Upper lobe of right lung (tissue), 1 donor: ENCODE measurements at regions not wholly inside any gene's neighbourhood (a gene's known extent, or its start where the extent isn't known, plus 50 kb on each side); places are given as distances from the start of the nearest gene placed in this dataset.

Experiments
- ATAC-seq: fragments of 200-7000 bp; cut with Tn5 transposase; one replicate; pipeline ENCODE4 v1.9.1; 2020; ENCODE audit warnings: mild to moderate bottlenecking, moderate library complexity
- DNase-seq: peaks from one replicate; pipeline ENCODE4 v3.0.0-alpha.2; 2020
- H3K27ac ChIP-seq: fragments of 200-600 bp; one replicate; pipeline ENCODE4 v1.8.0; 2022
- H3K27me3 ChIP-seq: fragments of 200-600 bp; one replicate; pipeline ENCODE4 v1.8.0; 2022; ENCODE audit warnings: mild to moderate bottlenecking
- H3K36me3 ChIP-seq: fragments of 200-600 bp; one replicate; pipeline ENCODE4 v1.8.0; 2022
- H3K4me1 ChIP-seq: fragments of 200-600 bp; one replicate; pipeline ENCODE4 v1.8.0; 2022
- H3K4me3 ChIP-seq: fragments of 200-600 bp; one replicate; pipeline ENCODE4 v1.8.0; 2022; ENCODE audit warnings: mild to moderate bottlenecking
- H3K9me3 ChIP-seq: fragments of 200-600 bp; one replicate; pipeline ENCODE4 v1.8.0; 2022
- intact Hi-C: fragments of 100-400 bp; cut with DNase I; formaldehyde crosslinking; loops from one replicate; pipeline ENCODE4 v1.11.0; 2022
- TF ChIP-seq, protein P1 (sequence below): fragments of 200-600 bp; IDR thresholded peaks from one replicate; pipeline ENCODE4 v1.8.0; 2022; ENCODE audit warnings: antibody characterized with exemption
- donor health status: DM: no; HTN: yes; CAD: no; lungs with severe emphysema.

DNA sequence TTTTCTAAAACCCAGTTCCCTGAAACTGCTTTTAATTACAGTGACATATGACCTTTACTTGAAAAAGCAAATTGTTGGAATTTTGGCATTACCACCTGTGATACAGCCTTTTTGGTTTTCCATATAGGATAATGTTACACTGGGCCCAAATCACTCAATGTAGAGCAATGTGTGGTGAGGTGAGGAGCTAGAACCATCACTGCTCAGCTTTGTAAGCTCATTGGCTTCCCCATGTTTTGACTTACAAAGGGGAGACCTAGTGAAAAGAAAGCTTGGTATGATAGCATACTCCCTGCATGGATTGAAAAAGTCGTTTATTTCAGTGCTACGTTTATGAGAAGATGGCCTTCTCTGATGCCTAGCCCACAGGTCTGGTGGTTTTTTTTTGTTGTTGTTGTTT, 470.4 kb upstream of the EPHA7 start:
- intact Hi-C loops, result no loop called here
- DNase-seq (no peak), ATAC-seq (no peak)
- H3K27me3 ChIP-seq, result no peaks in the 10 kb centered on the region
- no peak overlapping the region for H3K27ac ChIP-seq
- H3K9me3 ChIP-seq, result no peaks in the 10 kb centered on the region
- H3K36me3 ChIP-seq, result no peaks in the 10 kb centered on the region
- H3K4me3 ChIP-seq, result no peak overlapping the region
- TF ChIP-seq, protein P1, sequence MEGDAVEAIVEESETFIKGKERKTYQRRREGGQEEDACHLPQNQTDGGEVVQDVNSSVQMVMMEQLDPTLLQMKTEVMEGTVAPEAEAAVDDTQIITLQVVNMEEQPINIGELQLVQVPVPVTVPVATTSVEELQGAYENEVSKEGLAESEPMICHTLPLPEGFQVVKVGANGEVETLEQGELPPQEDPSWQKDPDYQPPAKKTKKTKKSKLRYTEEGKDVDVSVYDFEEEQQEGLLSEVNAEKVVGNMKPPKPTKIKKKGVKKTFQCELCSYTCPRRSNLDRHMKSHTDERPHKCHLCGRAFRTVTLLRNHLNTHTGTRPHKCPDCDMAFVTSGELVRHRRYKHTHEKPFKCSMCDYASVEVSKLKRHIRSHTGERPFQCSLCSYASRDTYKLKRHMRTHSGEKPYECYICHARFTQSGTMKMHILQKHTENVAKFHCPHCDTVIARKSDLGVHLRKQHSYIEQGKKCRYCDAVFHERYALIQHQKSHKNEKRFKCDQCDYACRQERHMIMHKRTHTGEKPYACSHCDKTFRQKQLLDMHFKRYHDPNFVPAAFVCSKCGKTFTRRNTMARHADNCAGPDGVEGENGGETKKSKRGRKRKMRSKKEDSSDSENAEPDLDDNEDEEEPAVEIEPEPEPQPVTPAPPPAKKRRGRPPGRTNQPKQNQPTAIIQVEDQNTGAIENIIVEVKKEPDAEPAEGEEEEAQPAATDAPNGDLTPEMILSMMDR, result no peak
- H3K4me1 ChIP-seq, result no peaks in the 10 kb centered on the region

DNA sequence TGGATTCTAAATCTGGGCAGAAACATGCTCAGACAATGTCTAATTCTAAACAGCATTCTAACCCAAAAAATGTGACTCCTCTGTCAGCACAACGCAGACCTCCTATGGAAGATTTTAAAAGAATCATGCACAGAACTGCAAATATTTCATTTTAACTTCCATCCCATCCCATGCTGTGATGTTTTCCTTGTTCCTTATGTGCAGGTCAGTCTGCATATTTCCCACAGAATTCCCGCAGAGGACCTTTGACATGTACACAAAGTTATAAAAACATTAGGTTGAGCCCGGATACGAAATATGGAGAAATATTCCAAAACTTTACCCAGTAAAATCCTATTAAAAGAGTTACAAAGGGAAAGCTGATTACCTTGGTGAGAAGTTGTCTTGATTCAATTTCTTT, 467.1 kb upstream of the EPHA7 start:
- TF ChIP-seq, protein P1, result no peak
- DNase-seq (no peak), ATAC-seq (no peak)
- Histone ChIP-seq H3K9me3 (no peaks in the 10 kb centered on the region), H3K27me3 (no peaks in the 10 kb centered on the region), H3K27ac (no peak overlapping the region), H3K36me3 (no peaks in the 10 kb centered on the region), H3K4me1 (no peaks in the 10 kb centered on the region), H3K4me3 (no peak overlapping the region)
- intact Hi-C loops, result no loop called here

DNA sequence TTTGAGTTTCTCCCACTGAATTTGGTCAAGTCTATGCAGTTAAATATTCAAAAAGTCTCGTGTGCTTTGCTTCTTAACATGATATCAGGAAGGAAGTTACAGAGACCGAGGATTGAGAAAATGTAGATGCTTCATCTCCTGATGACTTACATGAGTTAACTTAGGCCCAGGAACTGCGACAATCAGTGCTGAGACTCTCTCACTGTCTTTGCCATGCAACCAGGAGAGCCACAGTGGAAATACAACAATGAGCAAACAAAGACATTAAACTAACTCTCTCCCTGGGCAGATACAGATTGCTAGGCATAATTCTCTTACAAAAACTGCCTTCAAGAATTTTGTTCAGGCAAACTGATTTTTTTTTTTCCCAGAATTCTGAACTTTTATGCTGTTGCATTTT, 440.6 kb upstream of the EPHA7 start:
- TF ChIP-seq, protein P1, result no peak
- DNase-seq (no peak), ATAC-seq (no peak)
- Histone ChIP-seq H3K36me3 (no peaks in the 10 kb centered on the region), H3K4me1 (no peaks in the 10 kb centered on the region), H3K27ac (no peak overlapping the region), H3K4me3 (no peak overlapping the region), H3K27me3 (no peaks in the 10 kb centered on the region), H3K9me3 (no peaks in the 10 kb centered on the region)
- intact Hi-C loops, result no loop called here

DNA sequence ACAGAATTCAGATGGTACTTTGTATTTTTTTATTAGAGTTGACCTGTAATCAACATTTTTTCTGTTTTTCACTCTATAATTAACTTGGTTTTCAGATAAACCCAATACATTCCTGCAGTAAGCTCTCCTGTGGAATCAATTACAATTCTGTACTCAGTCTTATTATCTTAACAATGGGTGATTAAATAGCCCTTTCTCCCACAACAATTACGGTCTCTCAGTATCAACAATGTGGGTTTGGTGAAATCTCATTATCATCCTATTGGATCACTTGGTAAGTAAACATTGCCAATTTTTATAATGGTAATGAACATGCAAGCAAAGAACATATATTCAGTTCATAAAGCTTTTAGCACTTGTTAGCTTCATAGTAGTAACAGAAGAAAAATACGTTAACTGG, 438.9 kb upstream of the EPHA7 start:
- ATAC-seq (no peak), DNase-seq (no peak)
- no peaks in the 10 kb centered on the region for H3K9me3 ChIP-seq
- H3K4me1 ChIP-seq, result no peaks in the 10 kb centered on the region
- no peaks in the 10 kb centered on the region for H3K27me3 ChIP-seq
- no peaks in the 10 kb centered on the region for H3K36me3 ChIP-seq
- intact Hi-C loops, result no loop called here
- TF ChIP-seq, protein P1, result no peak
- no peak overlapping the region for H3K27ac ChIP-seq
- no peak overlapping the region for H3K4me3 ChIP-seq

DNA sequence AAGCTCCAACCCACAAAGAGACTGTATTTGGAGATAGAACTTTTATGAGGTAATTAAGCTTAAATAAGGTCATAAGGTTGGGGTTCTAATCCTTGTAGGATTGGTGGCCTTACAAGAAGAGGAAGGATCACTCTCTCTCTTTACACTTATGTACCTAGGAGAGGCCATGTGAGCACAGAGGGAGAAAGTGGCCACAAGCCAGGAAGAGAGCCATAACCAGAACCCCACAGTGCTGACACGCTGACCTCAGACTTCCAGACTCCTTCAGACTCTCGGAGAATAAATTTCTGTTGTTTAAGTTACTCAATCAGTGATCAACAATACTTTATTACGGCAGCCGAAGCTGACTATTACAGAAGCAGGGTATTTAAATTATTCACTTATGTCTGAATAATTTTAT, 430.5 kb upstream of the EPHA7 start:
- no peak overlapping the region for H3K27ac ChIP-seq
- intact Hi-C loops, result no loop called here
- no peaks in the 10 kb centered on the region for H3K4me1 ChIP-seq
- ATAC-seq, result no peak
- no peaks in the 10 kb centered on the region for H3K9me3 ChIP-seq
- no peaks in the 10 kb centered on the region for H3K27me3 ChIP-seq
- H3K4me3 ChIP-seq, result no peak overlapping the region
- DNase-seq, result no peak
- TF ChIP-seq, protein P1, result no peak
- H3K36me3 ChIP-seq, result no peaks in the 10 kb centered on the region

DNA sequence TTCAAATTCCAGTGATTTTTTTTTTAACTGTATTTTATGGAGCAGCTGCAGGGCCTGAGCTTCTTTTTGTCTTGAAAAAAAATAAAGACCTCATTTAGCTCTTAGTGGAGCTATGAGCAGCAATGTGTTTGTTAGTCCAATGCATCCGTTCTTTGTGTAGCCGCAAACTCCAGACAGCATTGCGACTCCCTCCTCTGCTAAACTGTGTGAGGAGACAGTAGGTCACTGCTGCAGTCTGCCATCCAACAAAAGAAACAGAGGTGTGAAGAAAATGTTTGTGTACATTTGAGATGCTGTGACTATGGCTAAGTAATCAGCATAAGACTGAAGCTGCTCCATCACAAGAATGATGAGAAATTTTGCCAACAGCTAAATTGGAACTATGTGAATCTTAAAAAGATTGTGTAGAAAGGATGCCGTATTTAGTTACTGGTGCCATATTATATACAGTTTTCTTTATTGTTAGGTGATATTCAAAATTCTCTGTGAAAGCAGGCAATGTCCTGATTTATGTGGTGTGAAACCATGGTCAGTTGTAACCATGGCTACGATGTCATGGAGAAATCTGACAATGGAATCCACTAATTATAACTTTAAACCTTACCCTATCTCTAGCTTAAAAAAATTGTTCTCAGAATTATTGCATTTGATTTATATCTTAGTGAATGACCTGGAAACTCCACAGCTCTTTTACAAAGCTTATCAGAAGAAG, 428.8 kb upstream of the EPHA7 start:
- intact Hi-C loops, result no loop called here
- DNase-seq (no peak), ATAC-seq (no peak)
- Histone ChIP-seq H3K9me3 (no peaks in the 10 kb centered on the region), H3K36me3 (no peaks in the 10 kb centered on the region), H3K27ac (no peak overlapping the region), H3K4me3 (no peak overlapping the region), H3K4me1 (no peaks in the 10 kb centered on the region), H3K27me3 (no peaks in the 10 kb centered on the region)
- TF ChIP-seq, protein P1, result no peak
